GDM1 (cell line): ENCODE measurements at regions not wholly inside any gene's neighbourhood (a gene's known extent, or its start where the extent isn't known, plus 50 kb on each side); places are given as distances from the start of the nearest gene placed in this dataset.

Experiments
- DNase-seq: peaks from one replicate; lab custom pipeline; 2025; lab: John Stamatoyannopoulos, UW

DNA sequence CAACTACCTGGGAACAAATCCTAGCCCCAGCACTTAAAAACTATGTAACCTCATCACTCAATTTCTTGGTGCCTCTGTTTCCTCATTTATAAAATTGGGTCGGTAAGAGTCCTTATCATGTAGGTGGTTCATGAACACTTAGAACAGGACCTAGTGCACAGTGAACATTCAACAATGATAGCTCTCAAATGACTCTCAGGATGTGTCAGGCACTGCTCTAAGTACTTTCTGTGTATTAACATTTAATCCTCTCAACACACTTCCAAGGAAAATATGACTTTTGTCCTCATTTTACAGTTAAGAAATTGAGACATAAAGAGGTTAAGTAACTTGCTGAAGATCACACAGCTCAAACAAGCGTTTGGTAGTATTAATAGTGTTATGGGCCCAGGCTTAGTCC lies 202.1 kb upstream of the KLF4 start:
- DNase-seq, result no peak

DNA sequence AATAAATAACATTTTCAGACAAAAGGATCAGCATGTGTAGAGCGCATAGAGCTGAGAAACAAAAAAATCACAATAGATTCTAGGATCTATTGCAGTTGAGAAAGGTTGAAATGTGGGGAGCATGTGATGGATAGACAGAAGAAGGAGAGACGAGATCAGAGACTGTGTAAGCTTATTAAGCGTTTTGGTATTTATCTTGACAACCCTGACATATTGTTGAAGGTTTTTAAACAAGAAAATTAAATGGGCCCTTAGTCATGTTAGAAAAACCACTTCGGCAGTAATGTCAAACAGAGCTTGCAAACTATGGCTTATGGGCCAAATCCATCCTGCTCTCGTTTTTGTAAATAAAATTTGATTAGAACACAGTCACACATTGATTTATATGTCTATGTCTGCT lies 200.5 kb upstream of the KLF4 start:
- DNase-seq, result no peak

DNA sequence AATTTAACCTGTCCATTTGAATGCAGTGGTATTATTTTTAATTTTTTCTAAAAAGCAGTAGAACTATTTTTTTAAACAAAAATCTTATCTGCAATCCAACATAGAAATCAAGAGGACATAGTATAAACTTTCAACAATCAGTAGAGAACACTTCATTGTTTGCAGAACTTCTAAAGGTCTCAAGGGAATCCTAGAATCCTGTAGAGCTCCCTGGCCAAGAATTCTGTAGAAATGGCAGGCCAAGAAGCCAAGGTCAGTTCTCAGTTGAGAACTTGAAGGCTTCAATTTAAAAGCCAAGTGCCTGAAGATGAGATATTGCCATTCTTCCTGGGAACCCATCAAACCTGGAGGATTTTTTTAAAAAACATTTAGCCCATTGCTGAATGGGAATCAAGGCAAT lies 199.2 kb upstream of the KLF4 start:
- no peak for DNase-seq

DNA sequence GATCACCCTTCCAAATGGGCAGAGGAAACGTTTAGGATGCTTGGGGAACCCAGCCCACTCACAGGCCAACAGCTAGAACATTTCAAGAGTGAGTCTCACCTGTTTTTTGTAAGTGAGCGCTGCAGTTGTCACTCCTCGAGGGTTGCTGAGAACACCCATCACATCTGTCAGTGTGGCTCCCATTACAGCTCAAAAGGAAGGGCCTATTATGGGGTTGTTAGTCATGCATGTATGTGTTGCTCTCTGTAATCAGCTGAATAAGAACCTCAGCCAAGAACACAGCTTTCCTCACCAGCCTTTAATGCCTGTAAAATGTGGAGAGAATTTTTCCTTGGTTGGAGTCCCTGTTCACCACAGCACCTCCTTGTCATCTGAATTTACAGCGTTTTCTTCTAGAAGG lies 196.3 kb upstream of the KLF4 start:
- DNase-seq, result no peak

DNA sequence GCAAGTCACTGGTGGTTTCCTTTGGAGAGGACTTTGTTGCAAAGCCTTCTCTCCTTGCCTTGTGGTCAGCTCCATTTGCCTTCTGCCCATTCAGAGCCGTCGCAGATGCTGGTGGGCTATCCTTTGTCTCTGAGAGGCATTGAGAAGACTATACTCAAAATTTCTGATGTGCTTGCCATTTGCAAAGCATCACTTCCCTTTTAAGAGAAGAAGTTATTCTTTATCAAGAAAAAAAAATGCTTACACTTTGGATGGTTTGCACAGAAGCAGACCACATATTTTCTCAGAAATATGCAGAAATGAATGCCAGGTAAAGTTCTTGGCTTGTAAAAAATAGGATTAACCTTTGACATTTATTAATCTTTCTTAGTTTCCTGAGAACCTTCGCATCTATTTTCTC lies 195.8 kb upstream of the KLF4 start:
- DNase-seq, result no peak

DNA sequence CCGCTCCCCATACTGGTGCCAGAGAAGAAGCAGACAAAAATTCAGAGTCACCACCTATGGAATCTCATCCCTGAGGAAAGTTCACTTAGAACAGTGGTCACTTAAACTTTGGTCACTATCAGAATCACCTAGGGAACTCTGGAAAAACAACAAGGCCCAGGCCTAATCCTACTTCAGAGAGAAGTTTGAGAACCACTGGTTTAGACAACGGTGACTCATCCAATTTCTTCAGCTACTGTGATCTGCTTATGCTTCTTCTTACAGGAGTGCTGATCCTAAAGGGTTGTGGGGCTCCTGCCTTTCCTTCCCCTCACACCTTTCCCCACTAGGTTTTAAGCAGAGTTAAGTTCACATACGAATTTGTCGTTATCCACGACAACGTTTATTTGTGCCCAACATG lies 194.7 kb upstream of the KLF4 start:
- DNase-seq, result no peak

DNA sequence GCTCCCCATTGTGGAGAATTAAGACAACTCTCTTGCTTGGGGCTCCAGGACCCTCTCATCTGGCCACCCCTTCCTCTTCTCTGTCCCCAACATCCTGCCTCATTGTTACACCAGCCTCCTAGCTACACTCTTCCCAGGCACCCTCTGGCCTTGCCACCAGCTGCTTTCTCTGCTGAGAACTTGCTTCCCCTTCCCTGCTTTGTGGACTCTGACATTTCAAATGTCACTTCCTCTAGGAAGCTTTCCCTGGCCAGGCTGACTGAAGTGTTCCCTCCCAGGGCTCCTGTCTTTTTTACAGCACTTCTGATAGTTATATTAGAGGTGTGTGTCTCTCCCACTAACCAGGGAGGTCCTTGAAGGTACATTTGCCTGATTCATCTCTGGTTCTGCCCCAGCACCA lies 194.0 kb upstream of the KLF4 start:
- peak; percentile 48 for DNase-seq

DNA sequence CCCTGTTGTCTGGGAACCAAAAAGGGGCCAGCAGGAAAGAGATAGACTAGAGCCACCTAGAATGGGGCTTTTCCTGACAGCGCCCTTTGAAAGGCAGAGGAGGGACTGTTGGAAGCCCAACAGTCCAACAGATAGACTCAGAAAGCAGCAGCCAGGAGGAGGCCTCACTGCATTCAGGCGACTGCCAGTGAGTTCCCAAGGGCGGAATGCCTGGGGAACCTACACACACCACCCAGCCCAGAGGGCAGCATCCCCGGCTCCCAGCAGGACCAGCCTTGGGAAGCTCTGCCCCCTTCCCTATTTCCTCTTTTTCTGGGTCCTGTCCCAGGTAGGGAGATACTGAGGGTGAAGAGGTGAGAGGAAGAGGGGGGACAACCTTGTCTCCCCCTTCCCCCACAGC lies 192.4 kb upstream of the KLF4 start:
- DNase-seq, result no peak

DNA sequence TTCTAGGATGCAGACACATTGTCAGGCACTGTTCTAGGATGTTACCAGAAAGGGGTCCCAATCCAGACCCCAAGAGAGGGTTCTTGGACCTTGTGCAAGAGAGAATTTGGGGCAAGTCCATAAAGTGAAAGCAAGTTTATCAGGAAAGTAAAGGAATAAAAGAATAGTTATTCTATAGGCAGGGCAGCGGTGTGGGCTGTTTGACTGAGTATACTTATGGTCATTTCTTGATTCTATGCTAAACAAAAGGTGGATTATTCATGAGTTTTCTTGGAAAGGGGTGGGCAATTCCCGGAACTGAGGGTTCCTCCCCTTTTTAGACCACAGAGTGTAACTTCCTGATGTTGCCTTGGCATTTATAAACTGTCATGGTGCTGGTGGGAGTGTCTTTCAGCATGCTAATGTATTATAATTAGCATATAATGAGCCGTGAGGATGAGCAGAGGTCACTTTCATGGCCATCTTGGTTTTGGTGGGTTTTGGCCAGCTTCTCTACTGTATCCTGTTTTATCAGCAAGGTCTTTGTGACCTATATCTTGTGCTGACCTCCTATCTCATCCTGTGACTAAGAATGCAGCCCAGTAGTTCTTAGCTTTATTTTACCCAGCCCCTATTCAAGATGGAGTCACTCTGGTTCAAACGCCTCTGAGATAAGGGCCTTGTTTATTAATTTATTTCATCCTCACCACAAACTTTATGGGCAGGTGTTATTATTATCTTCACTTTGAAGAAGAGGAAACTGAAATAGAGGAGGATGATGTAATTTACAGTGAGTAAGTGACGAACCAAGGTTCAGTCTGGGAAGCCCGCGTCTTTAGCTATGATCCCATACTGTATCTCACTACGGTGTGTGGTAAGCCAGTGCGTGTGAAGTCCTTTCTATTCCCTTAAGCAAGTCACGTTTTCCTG lies 186.0 kb upstream of the KLF4 start:
- no peak for DNase-seq

DNA sequence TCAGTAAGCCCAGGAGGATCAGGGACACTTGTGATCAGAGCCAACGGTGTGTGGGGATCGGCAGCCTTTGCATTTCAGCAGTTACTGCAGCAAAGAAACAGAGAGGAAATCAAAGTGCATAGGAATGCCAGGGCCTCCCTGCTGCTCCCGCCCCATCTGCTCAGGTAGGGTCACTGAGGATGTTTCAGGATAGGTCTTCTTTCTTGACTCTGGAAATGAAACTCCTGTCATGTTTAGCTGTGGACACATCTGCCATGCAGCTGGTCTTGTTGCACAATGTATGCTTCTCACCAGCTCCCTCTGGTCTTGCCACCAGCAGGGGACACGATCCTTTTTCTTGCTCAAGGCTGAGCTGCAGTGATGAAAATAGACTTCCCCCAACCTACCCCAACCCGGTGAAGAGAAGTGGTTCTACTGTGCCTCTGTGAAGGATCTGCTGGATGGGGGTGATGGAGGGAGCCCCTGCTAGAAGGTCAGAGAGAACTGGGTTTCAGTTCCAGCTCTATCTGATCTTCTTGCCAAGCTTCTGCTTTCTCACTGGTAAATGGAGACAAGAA lies 185.2 kb upstream of the KLF4 start:
- DNase-seq, result no peak

DNA sequence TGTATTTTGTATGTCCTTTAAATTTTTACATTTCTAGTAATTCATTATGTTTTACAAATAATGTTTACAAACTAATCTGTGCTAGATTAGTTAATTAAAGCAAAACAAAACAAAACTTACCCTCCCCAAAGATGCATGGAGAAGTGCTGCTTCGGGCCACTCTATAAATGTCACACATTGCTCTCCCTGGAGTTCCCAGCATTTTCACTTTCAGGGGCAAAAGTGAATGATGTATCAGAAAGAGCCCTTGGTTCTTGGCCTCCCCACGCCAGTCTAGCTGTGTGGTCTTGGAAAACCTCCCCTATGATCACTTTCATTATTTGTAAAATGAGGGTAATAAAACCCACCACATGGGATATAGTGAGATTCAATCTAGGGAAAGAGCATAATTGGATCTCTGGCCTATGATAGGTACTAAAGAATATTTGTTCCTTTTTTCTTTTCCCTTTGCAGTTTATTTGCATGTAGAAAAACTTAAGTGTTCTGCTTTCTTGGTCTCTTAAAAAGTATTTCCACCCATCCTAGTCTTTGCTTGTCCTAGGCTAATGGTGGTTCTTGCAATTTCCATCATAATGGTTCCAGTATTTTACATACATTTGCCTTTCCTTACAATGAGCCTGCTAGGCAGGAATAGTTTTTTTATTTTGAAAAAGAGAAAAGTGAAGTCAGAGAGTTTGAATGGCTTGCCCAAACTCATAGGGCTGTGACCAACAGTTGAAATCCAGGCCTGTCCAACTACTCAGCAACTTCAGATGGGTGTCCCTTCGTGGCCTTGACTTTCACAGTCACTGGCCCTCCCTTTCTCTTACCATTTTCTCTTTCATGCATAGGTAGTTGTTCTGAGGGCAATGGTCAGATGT lies 184.5 kb upstream of the KLF4 start:
- no peak for DNase-seq

DNA sequence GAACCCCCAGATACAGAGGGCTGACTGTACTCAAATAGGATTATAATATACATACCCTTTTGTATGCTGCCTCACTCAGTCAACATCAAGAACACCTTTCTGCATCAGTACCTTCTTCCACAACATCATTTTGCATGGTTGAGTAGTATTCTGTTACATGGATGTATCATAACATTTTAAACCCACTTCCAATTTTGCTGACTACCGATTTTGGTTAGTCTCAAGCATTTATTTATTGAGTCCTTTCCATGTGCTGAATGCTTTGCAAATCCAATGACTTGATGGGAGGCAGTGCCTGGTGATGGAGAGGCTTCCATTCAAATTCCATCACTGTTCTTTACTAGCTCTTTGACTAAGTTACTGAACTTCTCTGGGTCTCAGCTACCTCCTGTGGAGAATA lies 182.0 kb upstream of the KLF4 start:
- no peak for DNase-seq

DNA sequence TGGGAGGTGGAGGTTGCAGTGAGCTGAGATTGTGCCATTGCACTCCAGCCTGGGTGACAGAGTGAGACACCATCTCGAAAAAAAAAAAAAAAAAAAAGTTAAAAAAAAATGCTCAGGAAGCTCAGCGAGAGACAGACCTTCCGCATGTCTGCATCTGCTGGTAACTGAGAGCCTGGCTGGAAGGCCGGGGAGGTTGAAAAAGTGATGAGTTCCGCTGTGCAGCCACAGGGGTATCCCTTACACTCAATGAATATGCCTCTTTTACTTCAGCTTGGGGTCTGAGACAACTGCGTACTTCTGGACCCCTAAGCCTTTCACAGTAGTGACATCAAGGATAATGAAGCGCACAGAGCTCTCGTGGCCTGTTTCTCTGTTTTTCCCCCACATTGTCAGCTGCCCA lies 179.9 kb upstream of the KLF4 start:
- DNase-seq, result no peak

DNA sequence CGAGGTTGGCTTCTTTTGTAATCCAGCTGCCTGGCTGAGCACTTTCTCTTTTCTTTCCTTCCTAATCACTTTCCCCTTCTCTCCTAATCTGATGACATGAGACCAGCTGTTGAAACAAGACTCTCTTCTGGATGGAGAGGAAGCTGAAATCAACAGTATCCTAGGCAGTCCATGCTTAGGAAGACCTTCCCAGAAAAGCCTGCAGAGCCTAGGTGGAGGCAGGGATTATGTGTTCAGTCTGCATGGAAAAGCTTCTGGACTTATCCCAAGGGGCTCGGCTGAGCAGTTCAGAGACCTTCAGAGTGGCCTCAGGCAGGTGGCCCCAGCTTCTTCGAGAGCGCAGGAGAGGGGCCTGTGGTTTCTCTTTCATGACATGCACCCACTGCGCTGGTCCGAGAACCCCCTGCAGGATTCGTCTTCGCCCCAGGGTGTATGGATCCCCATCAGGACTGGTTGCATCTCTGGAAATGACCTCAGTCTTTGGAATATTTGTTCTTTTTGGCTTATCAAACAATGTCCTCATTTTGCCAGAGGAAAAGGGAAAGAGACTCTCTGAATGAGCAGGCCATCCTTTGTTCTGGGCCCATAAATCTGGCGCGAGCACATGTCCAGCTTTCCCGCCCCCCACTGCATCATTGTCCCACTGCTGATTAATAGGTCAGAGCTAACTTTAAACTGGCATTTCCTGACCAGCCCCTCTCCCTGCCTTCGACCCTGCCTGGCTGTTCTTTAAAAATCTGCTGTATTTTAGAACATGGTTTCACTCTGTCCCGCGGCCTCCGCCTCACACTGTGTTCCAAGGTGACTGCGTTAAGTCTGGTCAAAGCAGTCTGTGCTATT lies 177.9 kb upstream of the KLF4 start:
- no peak for DNase-seq

DNA sequence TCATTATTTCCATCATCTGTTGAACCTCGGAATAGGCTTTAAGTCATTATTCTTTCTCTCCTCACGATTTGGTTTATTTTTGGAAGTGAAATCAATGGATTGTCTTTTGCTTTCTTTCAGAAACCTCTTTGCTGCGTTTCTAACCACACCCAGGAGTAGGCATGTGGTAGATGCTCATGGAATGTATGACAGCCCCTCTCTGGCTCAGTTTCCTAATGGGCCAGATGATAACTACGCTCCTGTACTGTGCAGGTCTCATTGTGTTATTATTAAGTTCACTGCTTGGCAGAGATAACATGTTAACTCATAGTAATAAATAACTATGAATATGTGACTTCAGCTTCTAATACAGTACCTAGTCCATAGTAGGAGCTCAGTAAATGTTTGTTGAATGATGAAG lies 175.5 kb upstream of the KLF4 start:
- no peak for DNase-seq

DNA sequence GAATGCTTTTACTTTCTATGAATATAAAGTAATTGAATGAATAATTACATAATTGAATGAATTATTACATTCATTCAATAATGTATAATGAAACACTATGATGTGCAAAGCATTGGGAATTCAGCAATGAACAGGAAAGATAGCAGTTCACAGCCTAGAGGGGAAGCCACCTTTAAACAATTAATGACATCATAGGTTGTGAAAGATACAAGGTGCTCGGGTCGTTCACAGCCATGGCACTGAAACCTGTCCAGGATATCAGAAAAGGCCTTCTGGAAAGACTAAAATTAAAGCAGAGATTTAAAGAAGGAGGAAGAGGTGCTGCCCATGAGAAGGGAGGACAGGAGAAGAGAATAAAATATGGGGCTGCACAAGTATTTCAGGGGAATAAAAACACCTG lies 171.4 kb upstream of the KLF4 start:
- no peak for DNase-seq

DNA sequence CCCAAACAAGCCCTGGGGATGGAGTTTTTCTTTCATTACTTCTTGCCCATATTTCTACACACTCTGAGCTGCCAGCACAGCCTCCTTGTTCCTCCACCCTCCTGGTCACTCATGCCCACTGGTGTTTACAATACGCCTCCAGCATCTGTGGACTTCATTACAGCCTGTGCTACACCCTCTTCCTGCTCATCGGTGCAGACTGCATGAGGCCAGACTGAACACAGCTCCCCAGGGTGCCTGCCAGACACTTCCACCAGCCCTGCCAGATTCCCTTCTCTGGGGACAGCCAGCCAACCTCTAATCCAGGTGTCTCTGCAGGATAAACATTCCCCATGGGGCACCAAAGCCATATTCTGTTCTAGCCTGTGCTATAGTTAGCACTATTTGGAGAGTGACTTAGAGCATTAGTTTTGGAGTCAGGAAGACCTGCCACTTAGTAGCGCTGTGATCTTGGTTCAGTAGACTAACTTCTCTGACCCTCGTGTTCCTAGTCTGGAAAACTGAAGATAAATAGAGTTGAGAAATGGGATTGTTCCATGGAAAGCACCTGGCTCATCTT lies 163.8 kb upstream of the KLF4 start:
- DNase-seq, result no peak

DNA sequence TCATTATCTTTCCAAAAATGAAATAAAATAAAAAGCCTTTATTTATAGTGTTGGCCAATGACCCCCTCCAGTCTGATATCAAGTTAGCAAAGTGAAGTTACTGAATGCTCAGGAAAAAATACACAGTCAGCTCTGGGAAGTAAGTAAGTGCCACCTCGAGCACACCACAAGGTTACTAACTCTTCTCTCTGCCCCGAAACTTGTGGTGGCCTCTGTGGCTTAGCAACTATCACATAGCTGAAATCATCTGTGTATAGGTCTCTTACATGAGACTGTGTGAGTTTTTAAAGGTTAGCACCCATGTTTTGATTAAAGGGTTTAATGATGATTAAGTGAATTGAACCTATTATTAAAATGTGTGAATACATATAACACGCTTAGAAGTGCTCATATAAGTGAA lies 161.4 kb upstream of the KLF4 start:
- DNase-seq, result no peak

DNA sequence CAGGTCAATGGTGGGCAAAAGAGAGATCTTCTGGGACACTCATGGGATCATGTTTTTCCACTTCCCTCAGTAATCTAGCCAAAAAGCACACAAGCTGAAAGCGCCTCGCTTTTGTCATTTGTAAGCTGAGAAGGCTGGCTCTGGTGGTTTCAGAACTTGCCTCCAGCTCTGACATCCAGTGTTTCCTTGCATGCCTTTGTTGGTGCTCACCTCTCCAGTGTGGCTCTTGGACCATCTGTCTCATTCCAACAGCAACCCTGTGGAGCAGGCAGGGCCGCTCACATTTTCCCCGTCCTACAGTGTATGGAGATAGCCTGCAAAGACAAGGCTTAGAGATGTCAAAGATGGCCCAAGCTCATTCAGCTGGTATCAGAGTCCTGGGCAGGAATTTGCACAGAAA lies 160.8 kb upstream of the KLF4 start:
- no peak for DNase-seq

DNA sequence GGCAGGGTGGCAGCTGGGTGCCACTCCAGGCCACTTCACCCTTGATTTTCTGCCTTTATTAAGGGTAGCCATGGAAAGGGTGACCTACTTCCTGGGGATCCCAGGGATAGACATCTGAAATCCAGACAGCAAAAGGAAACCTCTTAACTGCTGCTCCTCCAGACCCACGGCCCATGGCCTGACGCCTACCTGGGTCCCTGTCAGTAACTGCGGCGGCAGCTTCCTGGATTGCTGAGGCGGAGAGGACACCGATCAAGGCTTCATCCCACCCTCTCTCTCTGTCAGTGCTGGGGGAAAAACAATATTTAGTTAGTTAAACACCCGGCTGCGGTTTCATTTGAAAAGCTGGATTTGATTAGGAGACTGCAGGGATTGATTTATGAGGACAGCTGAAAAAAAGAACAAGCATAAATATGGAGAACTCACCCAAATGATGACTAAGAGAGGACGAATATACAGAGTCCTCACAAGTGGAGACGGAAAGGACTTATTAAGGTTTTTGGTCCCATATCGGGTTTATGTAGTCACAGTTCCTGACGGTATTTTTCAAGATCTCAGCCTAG lies 158.7 kb upstream of the KLF4 start:
- DNase-seq, result no peak

DNA sequence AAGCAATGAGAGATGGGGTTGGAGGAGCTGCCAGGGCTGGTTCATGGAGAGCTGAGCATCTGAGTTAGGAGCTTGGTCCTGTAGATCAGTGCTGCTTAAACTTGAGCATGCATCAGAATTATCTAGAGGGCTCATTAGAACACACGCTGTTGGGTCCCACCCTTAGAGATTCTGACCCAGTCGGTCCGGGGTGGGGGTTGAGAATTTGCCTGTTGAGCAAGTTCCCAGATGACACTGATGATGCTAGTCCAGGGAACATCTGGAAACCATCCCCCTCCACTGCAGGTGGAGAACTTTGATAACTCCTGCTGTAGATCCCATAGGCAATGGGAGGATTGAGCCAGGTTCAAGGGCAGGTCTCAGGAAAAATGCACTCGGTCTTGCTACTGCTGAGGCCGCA lies 158.0 kb upstream of the KLF4 start:
- no peak for DNase-seq
